PC-9 (cell line): ENCODE measurements at regions not wholly inside any gene's neighbourhood (a gene's known extent, or its start where the extent isn't known, plus 50 kb on each side); places are given as distances from the start of the nearest gene placed in this dataset.

ENCODE experiments used
- BruUV-seq: library from RNA; stranded (reverse); fragments of 400-500 nt; replicated peaks from 2 replicates; lab custom pipeline; 2021; lab: Mats Ljungman, UMichigan
- CTCF ChIA-PET: fragments of 300-600 bp; sonication (Branson Sonifier 250); formaldehyde crosslinking; loops from one replicate; lab custom pipeline; 2022; ENCODE audit warnings: antibody characterized with exemption; lab: Charles Lee
- POLR2A ChIA-PET: fragments of 300-600 bp; sonication (Branson Sonifier 250); formaldehyde crosslinking; loops from one replicate; lab custom pipeline; 2022; ENCODE audit warnings: antibody characterized with exemption; ENCODE audit not compliant: unreplicated experiment; lab: Charles Lee
- DNase-seq, 2 experiments: peaks; one replicate each; pipeline versions ENCODE4 v3.0.0 to v3.0.0-alpha.2; 2015 to 2022; ENCODE audit warnings: mixed read lengths in 1 of 2
- H2AFZ ChIP-seq: fragments of 200-600 bp; sonication (generic); 2 replicates; pipeline ENCODE4 v1.8.1; 2017; ENCODE audit warnings: antibody characterized with exemption
- H3F3A ChIP-seq: fragments of 200-600 bp; sonication (generic); 2 replicates; pipeline ENCODE4 v1.8.1; 2017; ENCODE audit warnings: antibody characterized with exemption, mild to moderate bottlenecking, low read depth; ENCODE audit not compliant: insufficient read depth
- H3K27ac ChIP-seq: fragments of 200-600 bp; sonication (generic); 2 replicates; pipeline ENCODE4 v1.6.1; 2016; ENCODE audit warnings: mixed run types
- H3K27me3 ChIP-seq: fragments of 200-600 bp; sonication (generic); 2 replicates; pipeline ENCODE4 v1.6.1; 2016; ENCODE audit warnings: low read depth, mixed run types; ENCODE audit not compliant: insufficient read depth
- H3K36me3 ChIP-seq: fragments of 200-600 bp; sonication (generic); 2 replicates; pipeline ENCODE4 v1.6.1; 2016; ENCODE audit warnings: low read depth, mixed run types
- H3K4me1 ChIP-seq: fragments of 200-600 bp; sonication (generic); replicated peaks from 2 replicates; pipeline ENCODE4 v1.6.1; 2016; ENCODE audit warnings: mixed run types; ENCODE audit not compliant: insufficient read depth
- H3K4me2 ChIP-seq: fragments of 200-600 bp; sonication (generic); 2 replicates; pipeline ENCODE4 v1.6.1; 2017; ENCODE audit warnings: mixed run types
- H3K4me3 ChIP-seq: fragments of 200-600 bp; sonication (generic); 2 replicates; pipeline ENCODE4 v1.6.1; 2016; ENCODE audit warnings: mixed run types
- H3K79me2 ChIP-seq: fragments of 200-600 bp; sonication (generic); 2 replicates; pipeline ENCODE4 v1.6.1; 2017; ENCODE audit warnings: low read depth, mixed run types
- H3K9me2 ChIP-seq: fragments of 200-600 bp; sonication (generic); 2 replicates; pipeline ENCODE4 v1.8.1; 2017; ENCODE audit warnings: mild to moderate bottlenecking; ENCODE audit not compliant: insufficient read depth
- H3K9me3 ChIP-seq: fragments of 200-600 bp; sonication (generic); 2 replicates; pipeline ENCODE4 v1.8.1; 2016; ENCODE audit warnings: low read depth; ENCODE audit not compliant: insufficient read depth
- H4K20me1 ChIP-seq: fragments of 200-600 bp; sonication (generic); 2 replicates; pipeline ENCODE4 v1.8.1; 2017; ENCODE audit not compliant: insufficient read depth
- EZH2 ChIP-seq: fragments of 200-600 bp; sonication (generic); IDR thresholded peaks from 2 replicates; pipeline ENCODE4 v1.8.0; 2017; ENCODE audit warnings: antibody characterized with exemption, low read depth
- intact Hi-C: fragments of 100-400 bp; cut with micrococcal nuclease; formaldehyde crosslinking; loops from one replicate; pipeline ENCODE4 v1.10.0; 2022; ENCODE audit not compliant: unreplicated experiment
- TF ChIP-seq, protein P1 (sequence below): fragments of 200-600 bp; sonication (generic); conservative IDR thresholded peaks from 2 replicates; pipeline ENCODE4 v1.6.1; 2017; ENCODE audit warnings: mixed run types, antibody characterized with exemption, mild to moderate bottlenecking, moderate library complexity

- Histone ChIP-seq H3K9me3 (no peaks in the 10 kb centered on the region), H3K4me1 (no peaks in the 10 kb centered on the region), H3K9me2 (no peaks in the 10 kb centered on the region), H3K27ac (no peak overlapping the region), H3F3A (no peaks in the 10 kb centered on the region), H3K4me2 (no peak overlapping the region), H4K20me1 (no peaks in the 10 kb centered on the region), H3K36me3 (no peaks in the 10 kb centered on the region), H3K27me3 (no peaks in the 10 kb centered on the region), H2AFZ (no peak overlapping the region), H3K79me2 (no peaks in the 10 kb centered on the region), H3K4me3 (no peak overlapping the region)
- no peak for TF ChIP-seq EZH2
- TF ChIP-seq, protein P1, sequence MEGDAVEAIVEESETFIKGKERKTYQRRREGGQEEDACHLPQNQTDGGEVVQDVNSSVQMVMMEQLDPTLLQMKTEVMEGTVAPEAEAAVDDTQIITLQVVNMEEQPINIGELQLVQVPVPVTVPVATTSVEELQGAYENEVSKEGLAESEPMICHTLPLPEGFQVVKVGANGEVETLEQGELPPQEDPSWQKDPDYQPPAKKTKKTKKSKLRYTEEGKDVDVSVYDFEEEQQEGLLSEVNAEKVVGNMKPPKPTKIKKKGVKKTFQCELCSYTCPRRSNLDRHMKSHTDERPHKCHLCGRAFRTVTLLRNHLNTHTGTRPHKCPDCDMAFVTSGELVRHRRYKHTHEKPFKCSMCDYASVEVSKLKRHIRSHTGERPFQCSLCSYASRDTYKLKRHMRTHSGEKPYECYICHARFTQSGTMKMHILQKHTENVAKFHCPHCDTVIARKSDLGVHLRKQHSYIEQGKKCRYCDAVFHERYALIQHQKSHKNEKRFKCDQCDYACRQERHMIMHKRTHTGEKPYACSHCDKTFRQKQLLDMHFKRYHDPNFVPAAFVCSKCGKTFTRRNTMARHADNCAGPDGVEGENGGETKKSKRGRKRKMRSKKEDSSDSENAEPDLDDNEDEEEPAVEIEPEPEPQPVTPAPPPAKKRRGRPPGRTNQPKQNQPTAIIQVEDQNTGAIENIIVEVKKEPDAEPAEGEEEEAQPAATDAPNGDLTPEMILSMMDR, result no peak
- intact Hi-C loops, result no loop called here
- ChIA-PET POLR2A (no interaction called here), CTCF (no interaction called here)
- BruUV-seq, result no TSS peak
- DNase-seq, result no peak
Observed at GRCh38 chr14:26191671-26192070, 406.2 kb downstream of the NOVA1 start.

- H3K27ac ChIP-seq, result no peak overlapping the region
- no peaks in the 10 kb centered on the region for H4K20me1 ChIP-seq
- DNase-seq, result no peak
- H3K36me3 ChIP-seq, result no peaks in the 10 kb centered on the region
- H3K9me3 ChIP-seq, result no peaks in the 10 kb centered on the region
- no peaks in the 10 kb centered on the region for H3F3A ChIP-seq
- H3K79me2 ChIP-seq, result no peaks in the 10 kb centered on the region
- TF ChIP-seq, protein P1, result no peak
- TF ChIP-seq EZH2, result no peak
- intact Hi-C loops, result no loop called here
- no peaks in the 10 kb centered on the region for H3K27me3 ChIP-seq
- BruUV-seq, result no TSS peak
- ChIA-PET POLR2A (no interaction called here), CTCF (no interaction called here)
- H3K4me2 ChIP-seq, result no peak overlapping the region
- no peak overlapping the region for H2AFZ ChIP-seq
- H3K4me3 ChIP-seq, result no peak overlapping the region
- H3K9me2 ChIP-seq, result no peaks in the 10 kb centered on the region
- H3K4me1 ChIP-seq, result no peaks in the 10 kb centered on the region
Observed at GRCh38 chr14:26191123-26191522, 406.7 kb downstream of the NOVA1 start.

- no peak overlapping the region for H3K4me3 ChIP-seq
- no peak overlapping the region for H3K4me2 ChIP-seq
- H3K9me2 ChIP-seq, result no peaks in the 10 kb centered on the region
- H3F3A ChIP-seq, result no peaks in the 10 kb centered on the region
- intact Hi-C loops, result no loop called here
- CTCF ChIA-PET, result no interaction called here
- no peaks in the 10 kb centered on the region for H3K79me2 ChIP-seq
- H3K4me1 ChIP-seq, result no peaks in the 10 kb centered on the region
- H3K27ac ChIP-seq, result no peak overlapping the region
- H3K27me3 ChIP-seq, result no peaks in the 10 kb centered on the region
- no peaks in the 10 kb centered on the region for H4K20me1 ChIP-seq
- DNase-seq, result no peak
- no TSS peak for BruUV-seq
- POLR2A ChIA-PET, result no interaction called here
- no peaks in the 10 kb centered on the region for H3K36me3 ChIP-seq
- TF ChIP-seq, protein P1, result no peak
- TF ChIP-seq EZH2, result no peak
- no peak overlapping the region for H2AFZ ChIP-seq
- no peaks in the 10 kb centered on the region for H3K9me3 ChIP-seq
Observed at GRCh38 chr14:26190646-26191045, 407.2 kb downstream of the NOVA1 start.
